Ishikawa (cell line): ENCODE measurements at regions not wholly inside any gene's neighbourhood (a gene's known extent, or its start where the extent isn't known, plus 50 kb on each side); places are given as distances from the start of the nearest gene placed in this dataset.

Experiments used
- CEBPB ChIP-seq: IDR thresholded peaks from 2 replicates; pipeline ENCODE4 v1.6.1; 2012
- CREB1 ChIP-seq: IDR thresholded peaks from 2 replicates; pipeline ENCODE4 v1.6.1; 2012; ENCODE audit warnings: low read depth
- RAD21 ChIP-seq: IDR thresholded peaks from 2 replicates; pipeline ENCODE4 v1.6.1; 2012; ENCODE audit warnings: low read depth
- TAF1 ChIP-seq: IDR thresholded peaks from 2 replicates; pipeline ENCODE4 v1.6.1; 2012; ENCODE audit warnings: low read depth, mild to moderate bottlenecking
- YY1 ChIP-seq: IDR thresholded peaks from 2 replicates; pipeline ENCODE4 v1.6.1; 2012; ENCODE audit warnings: low read depth
- TF ChIP-seq, protein P1 (sequence below): IDR thresholded peaks from 2 replicates; pipeline ENCODE4 v1.6.1; 2012; ENCODE audit warnings: low read depth, mild to moderate bottlenecking

DNA sequence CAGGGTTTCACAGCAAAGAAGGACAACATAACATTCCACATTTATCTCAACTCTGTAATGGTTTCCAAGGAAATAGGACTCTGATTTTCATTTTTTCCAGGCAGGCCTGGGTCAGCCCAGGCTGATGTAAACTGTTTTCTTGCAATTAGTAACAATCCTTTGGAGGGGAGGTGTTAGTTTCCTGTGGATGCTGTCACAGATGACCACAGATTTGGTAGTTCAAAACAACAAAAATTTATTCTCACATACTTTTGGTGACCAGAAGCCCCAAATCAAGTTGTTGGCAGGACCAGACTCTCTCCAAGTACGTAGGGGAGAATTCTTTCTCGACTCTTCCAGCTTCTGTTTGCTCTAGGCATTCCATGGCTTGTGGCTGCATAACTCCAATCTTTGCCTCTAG is 88.0 kb downstream of the EDEM1 start:
- no peak for TF ChIP-seq YY1
- TF ChIP-seq, protein P1, sequence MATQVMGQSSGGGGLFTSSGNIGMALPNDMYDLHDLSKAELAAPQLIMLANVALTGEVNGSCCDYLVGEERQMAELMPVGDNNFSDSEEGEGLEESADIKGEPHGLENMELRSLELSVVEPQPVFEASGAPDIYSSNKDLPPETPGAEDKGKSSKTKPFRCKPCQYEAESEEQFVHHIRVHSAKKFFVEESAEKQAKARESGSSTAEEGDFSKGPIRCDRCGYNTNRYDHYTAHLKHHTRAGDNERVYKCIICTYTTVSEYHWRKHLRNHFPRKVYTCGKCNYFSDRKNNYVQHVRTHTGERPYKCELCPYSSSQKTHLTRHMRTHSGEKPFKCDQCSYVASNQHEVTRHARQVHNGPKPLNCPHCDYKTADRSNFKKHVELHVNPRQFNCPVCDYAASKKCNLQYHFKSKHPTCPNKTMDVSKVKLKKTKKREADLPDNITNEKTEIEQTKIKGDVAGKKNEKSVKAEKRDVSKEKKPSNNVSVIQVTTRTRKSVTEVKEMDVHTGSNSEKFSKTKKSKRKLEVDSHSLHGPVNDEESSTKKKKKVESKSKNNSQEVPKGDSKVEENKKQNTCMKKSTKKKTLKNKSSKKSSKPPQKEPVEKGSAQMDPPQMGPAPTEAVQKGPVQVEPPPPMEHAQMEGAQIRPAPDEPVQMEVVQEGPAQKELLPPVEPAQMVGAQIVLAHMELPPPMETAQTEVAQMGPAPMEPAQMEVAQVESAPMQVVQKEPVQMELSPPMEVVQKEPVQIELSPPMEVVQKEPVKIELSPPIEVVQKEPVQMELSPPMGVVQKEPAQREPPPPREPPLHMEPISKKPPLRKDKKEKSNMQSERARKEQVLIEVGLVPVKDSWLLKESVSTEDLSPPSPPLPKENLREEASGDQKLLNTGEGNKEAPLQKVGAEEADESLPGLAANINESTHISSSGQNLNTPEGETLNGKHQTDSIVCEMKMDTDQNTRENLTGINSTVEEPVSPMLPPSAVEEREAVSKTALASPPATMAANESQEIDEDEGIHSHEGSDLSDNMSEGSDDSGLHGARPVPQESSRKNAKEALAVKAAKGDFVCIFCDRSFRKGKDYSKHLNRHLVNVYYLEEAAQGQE = no peak
- TF ChIP-seq CREB1 = no peak
- no peak for TF ChIP-seq TAF1
- TF ChIP-seq CEBPB = no peak
- no peak for TF ChIP-seq RAD21
